HG03520 (cell line): ENCODE measurements at regions not wholly inside any gene's neighbourhood (a gene's known extent, or its start where the extent isn't known, plus 50 kb on each side); places are given as distances from the start of the nearest gene placed in this dataset.
"Not testable (repeated sequence)": the region's sequence is repeated elsewhere in the genome, so short reads cannot be mapped to it uniquely, and the experiment has no call there.

Source experiments
- ATAC-seq: cut with Tn5 transposase; IDR thresholded peaks from one replicate; pipeline ENCODE4 v1.9.1; 2021; ENCODE audit warnings: mild to moderate bottlenecking, moderate library complexity; ENCODE audit not compliant: unreplicated experiment

DNA sequence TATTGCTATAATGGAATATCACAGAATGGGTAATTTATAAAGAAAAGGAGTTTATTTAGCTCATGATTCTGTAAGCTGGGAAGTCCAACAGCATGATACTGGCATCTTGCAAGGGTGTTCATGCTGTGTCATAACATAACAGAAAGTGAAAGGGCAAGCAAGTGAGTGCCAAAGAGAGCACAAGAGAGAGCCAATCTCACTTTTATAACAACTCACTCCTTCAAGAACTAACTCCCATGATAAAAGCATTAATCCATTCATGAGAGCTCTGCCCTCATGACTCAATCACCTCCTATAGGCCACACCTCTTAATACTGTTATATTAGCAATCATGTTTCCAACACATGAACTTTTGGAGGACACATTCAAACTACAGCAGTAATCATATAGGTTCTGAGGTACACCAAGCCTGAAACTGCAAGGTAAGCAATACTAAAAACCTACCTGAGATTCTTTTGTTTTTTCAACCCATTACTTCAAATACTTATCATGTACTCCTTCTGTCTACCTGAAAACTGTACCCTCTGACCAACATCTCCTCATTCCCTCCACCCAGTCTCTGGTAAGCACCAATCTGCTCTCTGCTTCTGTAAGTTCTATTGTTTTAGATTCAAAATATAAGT is 219.7 kb downstream of the MTERF1 start:
- no peak for ATAC-seq

DNA sequence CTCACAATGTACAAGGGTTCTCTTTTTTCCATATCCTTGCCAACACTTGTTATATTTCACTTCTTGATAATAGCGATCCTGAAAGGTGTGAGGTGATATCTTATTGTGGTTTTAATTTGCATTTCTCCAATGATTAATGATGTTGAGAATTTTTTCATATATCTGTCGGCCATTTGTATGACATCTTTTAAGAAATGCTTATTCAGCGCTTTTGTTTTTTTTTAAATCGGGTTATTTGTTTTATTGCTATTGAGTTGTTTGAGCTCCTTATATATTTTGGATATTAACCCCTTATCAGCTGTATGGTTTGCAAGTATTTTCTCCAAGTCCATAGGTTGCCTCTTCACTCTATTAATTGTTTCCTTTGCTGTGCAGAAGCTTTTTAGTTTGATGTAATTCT is 218.8 kb downstream of the MTERF1 start:
- ATAC-seq, result no peak

DNA sequence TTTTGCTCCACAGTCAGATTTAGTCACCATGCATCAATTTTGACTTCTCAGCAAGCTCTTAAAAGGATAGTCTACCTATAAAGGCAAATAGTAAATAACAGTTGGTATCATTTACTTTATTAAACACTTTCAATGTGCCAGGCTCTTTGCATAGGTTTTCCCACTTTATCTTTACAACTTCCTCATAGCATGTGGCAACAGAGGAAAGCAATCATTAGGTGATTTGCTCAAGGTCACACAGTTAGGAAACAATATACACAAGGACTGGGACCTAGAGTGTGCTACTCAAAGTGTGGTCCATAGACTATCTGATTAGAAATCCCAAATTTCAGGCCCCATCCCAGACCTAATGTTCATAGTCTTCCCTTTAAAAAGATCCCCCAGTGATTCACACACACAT is 212.3 kb downstream of the MTERF1 start:
- no peak for ATAC-seq

DNA sequence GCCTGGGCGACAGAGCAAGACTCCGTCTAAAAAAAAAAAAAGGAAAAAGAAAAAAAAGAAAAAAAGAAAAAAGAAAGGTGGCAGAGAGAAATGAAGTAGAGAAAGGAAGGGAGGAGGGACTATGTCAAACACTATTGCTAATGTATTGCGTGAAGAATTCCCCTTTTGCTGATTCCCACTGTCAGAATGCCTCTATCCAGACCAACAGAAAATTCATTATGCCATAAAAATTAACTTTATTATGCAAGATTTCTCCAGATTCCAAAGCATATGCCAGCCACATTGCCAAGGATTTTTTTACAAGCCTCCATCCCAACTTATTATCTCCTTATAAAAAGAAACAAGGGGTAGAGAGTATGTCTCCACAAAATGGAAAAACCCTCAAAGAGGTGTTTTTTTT is 209.3 kb downstream of the MTERF1 start:
- ATAC-seq, result no peak

DNA sequence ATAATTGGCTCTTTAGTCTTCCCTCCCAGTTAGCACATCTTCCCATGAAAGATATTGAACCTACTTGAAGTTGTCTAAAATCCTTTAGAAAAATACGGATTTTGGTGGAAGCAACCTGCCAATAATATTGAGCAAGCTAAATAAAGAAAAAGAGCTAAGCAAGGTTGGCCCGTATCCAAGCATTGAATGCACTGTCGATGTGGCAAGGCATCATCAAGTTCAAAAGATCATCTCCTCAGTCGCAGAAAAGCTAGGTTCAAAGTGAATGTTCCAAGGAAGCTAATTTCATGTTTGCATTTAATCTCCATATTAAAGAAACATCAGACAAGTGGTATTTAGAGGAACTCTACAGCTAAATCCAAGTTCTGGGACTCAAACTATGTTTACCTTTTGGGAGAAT is 206.0 kb downstream of the MTERF1 start:
- no peak for ATAC-seq

DNA sequence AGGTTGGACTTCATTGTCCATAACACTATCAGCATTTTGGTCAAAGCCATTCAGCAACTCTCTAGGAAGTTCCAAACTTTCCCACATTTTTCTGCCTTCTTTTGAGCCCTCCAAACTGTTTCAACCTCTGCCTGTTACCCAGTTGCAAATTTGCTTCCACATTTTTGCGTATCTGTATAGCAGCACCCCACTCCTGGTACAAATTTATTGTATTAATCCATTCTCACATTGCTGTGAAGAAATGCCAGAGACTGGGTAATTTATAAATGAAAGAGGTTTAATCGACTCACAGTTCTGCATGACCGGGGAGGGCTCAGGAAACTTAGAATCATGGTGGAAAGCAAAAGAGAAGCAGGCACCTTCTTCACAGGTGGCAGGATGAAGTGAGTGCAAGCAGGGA is 198.8 kb downstream of the MTERF1 start:
- no peak for ATAC-seq

DNA sequence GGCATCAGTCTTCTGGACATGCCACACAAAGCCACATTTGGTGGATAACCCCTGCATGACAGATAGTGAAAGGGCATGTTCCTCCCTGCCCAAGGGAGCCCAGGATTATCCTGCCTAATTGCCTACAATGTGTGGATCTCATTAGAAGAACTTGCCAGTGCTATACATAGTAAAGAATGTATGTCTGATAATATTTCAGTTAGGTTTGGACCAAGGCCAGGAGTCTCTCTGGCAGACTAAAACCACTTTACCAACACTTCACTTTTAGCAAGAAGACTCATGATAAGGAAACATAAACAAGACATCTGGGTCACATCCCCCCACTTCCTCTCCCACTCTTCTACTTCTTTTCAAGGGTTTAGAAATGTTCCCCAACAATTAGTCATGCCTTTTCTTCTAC is 196.7 kb downstream of the MTERF1 start:
- no peak for ATAC-seq

DNA sequence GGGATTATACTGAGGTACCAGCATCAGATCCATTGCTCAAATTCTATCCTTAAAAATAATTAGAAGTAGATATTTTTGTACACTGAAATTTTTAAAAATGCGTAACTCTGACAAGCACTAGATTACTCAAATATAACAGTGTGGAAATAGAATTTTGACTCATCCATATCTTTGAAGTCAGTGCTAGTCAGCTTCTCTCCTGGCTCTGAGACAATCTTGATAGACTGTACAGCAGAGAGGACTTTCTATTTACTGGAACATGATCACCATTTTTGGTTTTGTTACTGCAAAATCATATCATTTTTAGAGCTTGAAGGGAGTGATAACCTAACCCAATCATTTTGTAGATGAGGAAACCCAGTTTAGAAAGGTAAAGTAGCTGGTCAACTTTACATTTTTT is 195.0 kb downstream of the MTERF1 start:
- no peak for ATAC-seq

DNA sequence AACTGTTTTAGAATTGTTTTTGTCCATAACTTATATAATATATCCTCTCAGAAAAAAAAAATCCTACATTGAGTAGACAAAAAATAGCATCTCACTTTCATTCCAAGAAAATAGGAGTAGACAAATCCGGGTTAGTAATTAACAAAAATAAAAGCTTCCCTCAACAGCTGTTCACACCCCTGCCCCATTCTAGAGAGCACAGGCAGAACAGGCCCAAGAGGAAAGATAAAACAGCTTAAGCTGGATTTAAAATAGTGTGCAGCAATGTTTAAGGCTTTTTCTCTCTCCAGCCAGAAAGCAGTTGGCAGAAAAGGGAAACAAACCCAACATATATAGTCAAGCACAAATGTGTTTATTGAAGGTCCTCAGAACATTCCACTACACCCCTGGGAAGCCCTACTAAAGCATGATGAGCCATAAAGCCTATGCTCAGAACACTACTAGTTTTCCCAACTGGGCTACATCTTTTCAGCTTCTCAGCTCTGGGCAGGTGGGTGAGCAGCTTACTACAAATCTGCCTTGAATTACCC is 189.9 kb downstream of the MTERF1 start:
- ATAC-seq, result no peak

DNA sequence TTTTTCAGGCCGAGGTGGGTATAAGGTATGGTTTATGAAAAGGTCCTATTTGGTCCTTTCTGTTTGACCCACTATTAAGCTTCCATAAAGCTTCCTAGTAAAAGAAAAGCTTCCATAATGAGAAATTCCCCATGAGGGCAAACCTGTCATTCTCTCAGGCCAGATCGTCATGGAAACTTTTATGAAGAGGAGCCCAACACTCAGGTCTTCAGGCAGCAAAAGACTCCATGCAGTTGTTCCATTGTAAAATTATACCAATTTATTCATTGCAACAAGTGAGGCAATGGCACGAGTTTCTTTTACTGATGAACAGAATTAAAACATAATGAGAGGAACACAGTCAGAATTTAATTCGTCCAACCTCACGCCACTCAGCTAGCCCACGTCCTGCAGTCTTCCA is 188.6 kb downstream of the MTERF1 start:
- ATAC-seq, result no peak

DNA sequence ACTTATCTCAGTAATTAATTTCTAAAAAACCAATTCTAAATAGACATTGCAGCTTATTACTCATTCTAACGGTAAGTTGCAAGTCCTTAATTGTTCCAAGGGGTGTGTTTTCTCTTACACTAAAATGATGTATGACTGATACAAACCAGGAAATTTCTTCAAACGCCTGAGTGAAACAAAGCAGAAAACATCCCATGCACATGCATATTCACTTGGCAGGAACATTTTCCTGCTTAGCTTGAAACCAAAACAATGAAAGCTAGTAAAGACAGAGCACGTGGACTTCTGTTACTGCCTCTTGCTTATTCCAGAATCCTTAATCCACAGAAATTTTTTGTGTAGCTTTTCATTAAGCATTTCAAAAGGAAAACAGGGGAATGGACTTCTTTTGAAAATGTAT is 187.7 kb downstream of the MTERF1 start:
- ATAC-seq, result no peak

DNA sequence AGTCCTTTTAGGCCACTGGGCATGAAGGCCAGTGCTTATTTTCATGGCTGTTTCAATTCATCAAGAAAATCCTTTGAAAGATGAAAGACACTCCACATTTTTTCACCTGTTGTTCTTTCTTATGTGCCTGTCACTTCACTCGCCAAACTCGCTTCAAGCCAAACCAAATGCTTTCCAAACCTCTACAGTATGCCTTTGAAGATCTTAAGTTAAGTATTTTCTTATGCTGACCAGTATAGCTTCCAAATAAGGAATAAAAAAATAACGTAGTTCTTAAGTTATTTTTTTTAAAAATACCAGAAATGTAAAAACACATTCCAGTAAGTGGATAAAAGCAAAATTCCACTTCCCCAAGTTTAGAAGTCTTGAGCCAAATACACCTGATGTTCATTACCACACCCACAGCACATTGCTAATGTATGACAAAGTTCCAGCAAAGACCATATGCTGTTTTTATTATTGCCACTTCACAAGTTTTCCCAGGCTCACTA is 186.1 kb downstream of the MTERF1 start:
- no peak for ATAC-seq

DNA sequence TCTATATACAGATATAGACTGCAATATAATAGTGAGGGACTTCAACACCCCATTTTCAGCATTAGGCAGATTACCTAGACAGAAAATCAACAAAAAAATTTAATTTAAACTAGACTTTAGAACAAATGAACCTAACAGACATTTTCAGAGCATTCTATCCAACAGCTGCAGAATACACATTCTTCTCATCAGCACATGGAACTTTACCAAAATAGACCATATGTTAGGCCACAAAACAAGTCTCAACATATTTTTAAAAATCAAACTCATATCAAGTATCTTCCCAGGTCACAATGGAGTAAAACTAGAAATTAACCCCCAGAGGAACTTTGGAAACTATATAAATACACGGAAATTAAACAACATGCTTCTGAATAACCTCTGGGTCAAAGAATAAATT is 169.6 kb downstream of the MTERF1 start:
- no peak for ATAC-seq

DNA sequence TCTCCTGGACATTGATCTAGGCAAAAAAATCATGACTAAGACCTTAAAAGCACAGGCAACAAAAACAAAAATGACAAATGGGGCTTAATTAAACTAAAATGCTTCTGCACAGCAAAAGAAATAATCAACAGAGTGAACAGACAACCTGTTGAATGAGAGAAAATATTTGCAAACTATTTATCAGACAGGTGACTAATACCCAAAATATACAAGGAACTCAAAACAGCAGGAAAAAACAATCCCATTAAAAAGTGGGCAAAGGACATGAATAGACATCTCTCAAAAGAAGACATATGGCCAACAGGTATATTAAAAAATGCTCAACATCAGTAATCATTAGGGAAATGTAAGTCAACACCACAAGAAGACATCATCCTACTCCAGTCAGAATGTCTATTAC is 166.8 kb downstream of the MTERF1 start:
- ATAC-seq, result no peak

DNA sequence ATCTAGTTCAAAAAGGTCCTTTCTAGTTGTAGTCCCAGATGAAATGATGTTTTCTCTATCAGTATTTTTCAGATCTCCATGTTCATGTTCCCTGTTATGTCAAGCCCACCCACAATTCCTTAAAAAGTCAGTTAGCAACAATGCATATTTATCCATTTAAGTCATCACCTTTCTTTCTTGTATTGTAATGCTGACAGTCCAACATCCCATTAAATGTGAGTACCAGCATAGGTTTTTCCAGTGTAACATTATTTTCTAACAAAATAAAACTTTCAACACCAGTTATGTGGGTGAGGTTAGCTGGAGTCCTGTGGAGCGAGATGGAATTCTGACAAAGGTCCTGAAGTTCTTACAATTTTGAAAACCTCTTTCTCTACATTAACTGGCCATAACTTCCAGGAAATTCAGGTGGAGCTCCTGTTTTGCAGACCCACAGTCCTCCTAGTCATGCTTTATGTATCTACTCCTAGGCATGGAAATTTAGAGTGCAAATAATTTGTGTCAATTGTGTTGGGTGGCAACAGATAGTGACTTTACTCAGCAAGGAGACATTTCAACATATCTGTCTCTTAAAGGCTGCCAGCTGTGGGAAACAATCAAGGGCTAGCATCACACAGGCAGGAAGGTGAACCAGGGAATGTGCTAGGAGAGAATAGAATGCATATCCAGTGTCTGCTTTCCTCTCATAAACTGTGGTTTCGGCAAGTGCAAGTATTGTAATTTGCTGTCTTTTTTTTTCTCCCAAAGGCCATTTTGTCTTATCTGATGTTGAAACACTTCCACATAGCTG is 162.6 kb downstream of the MTERF1 start:
- ATAC-seq, result no peak

DNA sequence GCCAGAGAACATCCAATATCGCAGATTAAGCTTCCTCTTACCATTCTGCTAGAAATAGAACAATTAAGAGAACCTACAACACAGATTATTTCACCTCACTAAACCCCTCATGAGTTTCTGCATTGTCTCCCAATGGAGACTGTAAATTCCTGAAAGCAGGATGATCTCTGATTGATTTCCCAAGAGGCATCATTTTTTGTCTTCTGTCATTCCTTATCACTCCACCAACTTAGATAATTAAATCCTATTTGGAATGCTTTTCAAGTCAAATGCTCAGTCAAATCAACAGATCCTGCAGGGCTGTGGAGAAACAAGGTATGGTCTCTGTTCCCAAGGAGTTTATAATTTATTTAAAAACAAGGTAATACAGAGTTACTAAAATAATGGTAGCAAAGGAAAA is 161.5 kb downstream of the MTERF1 start:
- ATAC-seq, result no peak

DNA sequence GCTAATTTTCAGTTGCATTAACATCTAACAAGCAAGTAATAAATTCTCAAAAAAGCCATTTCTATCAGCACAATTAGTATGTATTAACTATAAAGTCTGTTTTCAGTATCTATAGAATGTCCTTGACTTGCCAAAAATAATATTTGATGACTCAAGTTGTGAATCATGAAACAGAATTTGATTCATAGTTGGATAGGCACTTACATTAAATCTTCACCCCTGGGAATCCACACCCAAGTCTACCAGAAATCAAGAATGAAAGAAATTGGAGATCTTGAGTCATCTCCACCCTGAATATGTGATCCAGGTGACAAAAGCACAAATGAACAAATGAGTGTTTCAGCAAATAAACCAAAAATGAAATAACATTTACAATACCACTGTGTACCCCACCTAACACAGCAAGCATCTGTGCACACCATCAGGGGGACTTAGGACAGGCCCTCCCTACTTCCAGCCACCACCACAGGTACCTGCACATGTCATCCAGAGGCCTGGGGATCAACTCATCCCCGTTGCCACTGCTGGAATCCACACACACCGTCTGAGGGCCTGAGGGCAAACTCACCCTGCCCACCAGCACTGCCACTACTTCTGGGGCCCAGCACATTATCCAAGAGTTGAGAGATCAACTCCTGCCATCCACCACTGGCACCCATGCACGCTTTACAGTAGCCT is 160.1 kb downstream of the MTERF1 start:
- ATAC-seq, result no peak

DNA sequence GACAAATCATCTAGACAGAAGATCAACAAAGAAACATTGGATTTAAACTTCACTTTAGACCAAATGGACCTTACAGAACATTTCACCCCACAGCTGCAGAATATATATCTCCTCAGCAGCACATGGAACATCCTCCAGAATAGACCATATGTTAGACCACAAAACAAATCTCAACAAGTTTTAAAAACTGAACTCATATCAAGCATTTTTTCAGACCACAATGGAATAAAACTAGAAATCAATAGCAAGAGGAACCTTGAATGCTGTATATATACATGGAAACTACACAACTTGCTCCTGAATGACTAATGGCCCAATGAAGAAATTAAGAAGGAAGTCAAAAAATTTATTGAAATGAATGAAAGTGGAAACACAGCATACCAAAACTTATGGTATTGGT is 157.7 kb downstream of the MTERF1 start:
- no peak for ATAC-seq

DNA sequence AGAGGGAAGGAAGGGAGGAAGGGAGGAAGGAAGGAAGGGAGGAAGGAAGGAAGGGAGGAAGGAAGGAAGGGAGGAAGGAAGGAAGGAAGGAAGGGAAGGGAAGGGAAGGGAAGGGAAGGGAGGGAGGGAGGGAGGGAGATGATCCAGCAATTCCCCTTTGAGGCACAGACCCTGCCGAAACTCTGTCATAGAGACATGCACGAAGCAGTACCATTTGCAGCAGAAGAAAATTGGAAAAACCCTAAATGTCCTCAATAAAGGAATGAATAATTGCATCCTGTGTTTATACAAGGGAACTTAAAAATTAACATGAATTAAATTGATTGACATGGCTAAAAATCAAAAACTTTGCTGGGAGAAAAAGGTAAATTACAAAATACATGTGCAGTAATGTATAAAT is 151.5 kb downstream of the MTERF1 start:
- not testable (repeated sequence) for ATAC-seq

DNA sequence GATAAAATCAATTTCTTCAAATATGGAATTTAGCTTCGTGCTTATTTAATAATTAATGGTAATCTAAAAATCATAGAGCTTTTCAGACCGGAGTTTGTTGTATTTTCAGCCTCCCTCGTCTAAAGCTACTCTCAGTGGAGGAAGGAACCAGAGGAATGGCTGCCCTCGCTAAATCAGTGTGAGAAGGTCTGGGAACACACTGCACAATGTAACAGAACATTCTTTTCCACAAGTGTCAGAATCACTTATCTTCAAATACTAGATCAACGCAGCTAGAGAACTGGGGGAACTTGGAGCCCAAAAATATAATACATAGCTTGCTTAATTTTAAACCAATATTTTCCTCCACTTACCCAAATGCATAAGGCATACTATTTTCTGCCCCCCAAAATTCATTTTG is 148.5 kb downstream of the MTERF1 start:
- ATAC-seq, result no peak

DNA sequence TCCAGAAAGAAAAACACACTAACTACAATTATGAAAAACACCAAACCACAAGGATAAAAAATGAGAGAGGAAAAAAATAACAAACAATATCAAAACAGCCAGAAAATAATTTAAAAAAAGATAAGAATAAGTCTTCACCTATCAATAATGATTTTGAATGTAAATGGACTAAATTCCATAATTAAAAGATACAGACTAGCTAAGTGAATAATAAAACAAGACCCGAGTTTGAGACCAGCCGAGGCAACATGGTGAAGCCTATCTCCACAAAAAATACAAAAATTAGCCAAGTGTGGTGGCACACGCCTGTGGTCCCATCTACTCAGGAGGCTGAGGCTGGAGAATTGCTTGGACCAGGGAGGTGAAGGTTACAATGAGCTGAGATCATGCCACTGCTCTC is 131.1 kb downstream of the MTERF1 start:
- ATAC-seq, result no peak

DNA sequence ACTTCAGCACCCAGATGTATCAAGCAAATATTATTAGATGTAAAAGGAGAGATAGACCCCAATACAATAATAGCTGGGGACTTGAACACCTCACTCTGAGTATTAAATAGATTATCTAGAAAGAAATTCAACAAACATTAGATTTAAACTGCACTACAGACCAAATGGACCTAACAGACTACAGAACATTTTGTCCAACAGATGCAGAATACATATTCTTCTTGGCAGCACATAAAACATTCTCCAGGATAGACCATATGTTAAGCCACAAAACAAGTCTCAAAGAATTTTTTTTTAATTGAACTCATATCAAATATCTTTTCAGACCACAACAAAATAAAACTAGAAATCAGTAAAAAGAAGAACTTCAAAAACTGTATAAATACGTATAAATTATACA is 130.4 kb downstream of the MTERF1 start:
- ATAC-seq, result no peak
